ENCODE measurements at regions not wholly inside any gene's neighbourhood (a gene's known extent, or its start where the extent isn't known, plus 50 kb on each side); places are given as distances from the start of the nearest gene placed in this dataset.

- H3K4me3 ChIP-seq (ENCODE audit: low read length), result no peak overlapping the region
- no peak for TF ChIP-seq CTCF (conservative IDR thresholded peaks at IDR 0.05; ENCODE audit: low read depth, low read length)
- DNase-seq (ENCODE audit: low read depth), result no peak
Measured at GRCh38 chr7:50214771-50215170, 89.7 kb upstream of the IKZF1 start.

GRCh38 chr7:50214126-50214670, 90.3 kb upstream of the IKZF1 start:
- no peak overlapping the region for H3K4me3 ChIP-seq (ENCODE audit: low read length)
- TF ChIP-seq CTCF (conservative IDR thresholded peaks at IDR 0.05; ENCODE audit: low read depth, low read length), result no peak
- no peak for DNase-seq (ENCODE audit: low read depth)

GRCh38 chr7:50213622-50214017, 90.9 kb upstream of the IKZF1 start:
- TF ChIP-seq CTCF (conservative IDR thresholded peaks at IDR 0.05; ENCODE audit: low read depth, low read length), result no peak
- no peak overlapping the region for H3K4me3 ChIP-seq (ENCODE audit: low read length)

GRCh38 chr7:50212666-50213621, 91.6 kb upstream of the IKZF1 start:
- no peak for TF ChIP-seq CTCF (conservative IDR thresholded peaks at IDR 0.05; ENCODE audit: low read depth, low read length)
- no peak overlapping the region for H3K4me3 ChIP-seq (ENCODE audit: low read length)
- DNase-seq (ENCODE audit: low read depth), result no peak

More at GRCh38 chr7:50213622-50214017, 90.9 kb upstream of the IKZF1 start:
- no peak for DNase-seq (ENCODE audit: low read depth)

GRCh38 chr7:50212016-50212325, 92.5 kb upstream of the IKZF1 start:
- TF ChIP-seq CTCF (conservative IDR thresholded peaks at IDR 0.05; ENCODE audit: low read depth, low read length), result no peak
- no peak overlapping the region for H3K4me3 ChIP-seq (ENCODE audit: low read length)
- no peak for DNase-seq (ENCODE audit: low read depth)

GRCh38 chr7:50211130-50212015, 93.1 kb upstream of the IKZF1 start:
- no peak overlapping the region for H3K4me3 ChIP-seq (ENCODE audit: low read length)
- no peak for DNase-seq (ENCODE audit: low read depth)
- no peak for TF ChIP-seq CTCF (conservative IDR thresholded peaks at IDR 0.05; ENCODE audit: low read depth, low read length)
